Activated CD4-positive, CD25-positive, alpha-beta regulatory T cell treated with anti-CD3 and anti-CD28 coated beads, Interleukin-2, amount 50 U/mL, for 16 hours (primary cell): ENCODE measurements at regions not wholly inside any gene's neighbourhood (a gene's known extent, or its start where the extent isn't known, plus 50 kb on each side); places are given as distances from the start of the nearest gene placed in this dataset.
"Not testable (repeated sequence)": the region's sequence is repeated elsewhere in the genome, so short reads cannot be mapped to it uniquely, and the experiment has no call there.

Experiments
- DNase-seq: peaks from one replicate; pipeline ENCODE4 v3.0.0-alpha.2; 2020; ENCODE audit warnings: low read depth, low spot score

- DNase-seq, result no peak
These were observed 837.4 kb upstream of the ID2 start for GRCh38 chr2:7844414-7844965.

- DNase-seq, result no peak
These were observed 836.5 kb upstream of the ID2 start for GRCh38 chr2:7845332-7845731.

GRCh38 chr2:7846607-7847006, 835.2 kb upstream of the ID2 start:
- no peak for DNase-seq

GRCh38 chr2:7847321-7847720, 834.5 kb upstream of the ID2 start:
- DNase-seq, result no peak

- DNase-seq, result no peak
These were observed 832.8 kb upstream of the ID2 start for GRCh38 chr2:7849027-7849426.

- DNase-seq, result no peak
These were observed 832.3 kb upstream of the ID2 start for GRCh38 chr2:7849531-7849930.

- no peak for DNase-seq
These were observed 829.3 kb upstream of the ID2 start for GRCh38 chr2:7852546-7852945.

- DNase-seq, result no peak
These were observed 824.0 kb upstream of the ID2 start for GRCh38 chr2:7857904-7858303.

GRCh38 chr2:7858624-7859023, 823.2 kb upstream of the ID2 start:
- no peak for DNase-seq

- DNase-seq, result no peak
These were observed 821.2 kb upstream of the ID2 start for GRCh38 chr2:7860693-7861092.

GRCh38 chr2:7861910-7862702, 819.8 kb upstream of the ID2 start:
- no peak for DNase-seq

GRCh38 chr2:7866104-7866503, 815.8 kb upstream of the ID2 start:
- DNase-seq, result no peak

GRCh38 chr2:7866825-7867224, 815.0 kb upstream of the ID2 start:
- DNase-seq, result no peak

GRCh38 chr2:7867867-7868266, 814.0 kb upstream of the ID2 start:
- DNase-seq, result no peak

GRCh38 chr2:7868836-7869235, 813.0 kb upstream of the ID2 start:
- DNase-seq, result no peak

GRCh38 chr2:7876445-7876844, 805.4 kb upstream of the ID2 start:
- DNase-seq, result not testable (repeated sequence)

- not testable (repeated sequence) for DNase-seq
These were observed 803.6 kb upstream of the ID2 start for GRCh38 chr2:7878266-7878665.

- no peak for DNase-seq
These were observed 802.9 kb upstream of the ID2 start for GRCh38 chr2:7878786-7879482.

- DNase-seq, result no peak
These were observed 802.4 kb upstream of the ID2 start for GRCh38 chr2:7879483-7879835.

- DNase-seq, result no peak
These were observed 801.7 kb upstream of the ID2 start for GRCh38 chr2:7880126-7880525.

- no peak for DNase-seq
These were observed 801.3 kb upstream of the ID2 start for GRCh38 chr2:7880566-7880965.

- no peak for DNase-seq
These were observed 800.8 kb upstream of the ID2 start for GRCh38 chr2:7881063-7881462.

- no peak for DNase-seq
These were observed 800.4 kb upstream of the ID2 start for GRCh38 chr2:7881466-7881865.
